Stimulated activated CD4-positive, alpha-beta T cell treated with anti-CD3 and anti-CD28 coated beads, Interleukin-1b, Interleukin-23, amount 100 ng/mL, for 1 hour (primary cell): ENCODE measurements at regions not wholly inside any gene's neighbourhood (a gene's known extent, or its start where the extent isn't known, plus 50 kb on each side); places are given as distances from the start of the nearest gene placed in this dataset.

ENCODE experiments used
- DNase-seq, 2 donors: peaks; one replicate each; pipeline ENCODE4 v3.0.0-alpha.2; 2020; ENCODE audit warnings: low read depth in 2 of 2

DNA sequence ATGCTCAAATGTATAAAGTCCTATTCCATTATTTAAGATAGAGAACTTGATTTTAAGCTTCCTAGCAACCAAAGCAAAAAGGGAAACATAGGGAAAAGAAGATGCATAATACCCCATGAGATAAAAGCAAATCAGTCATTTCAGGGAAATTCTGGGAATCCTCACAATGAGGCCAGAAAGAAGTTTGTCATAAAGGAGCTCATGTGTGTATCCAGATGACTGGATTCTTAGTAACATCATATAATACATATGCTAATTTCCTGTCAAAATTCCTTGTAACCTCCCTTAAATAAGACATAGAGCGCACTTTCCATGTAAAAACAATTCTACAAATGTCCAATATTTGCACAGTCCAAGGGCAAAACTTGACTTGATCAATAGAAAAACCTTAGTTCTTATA, 411.0 kb upstream of the WWC1 start:
- DNase-seq, result no peak

DNA sequence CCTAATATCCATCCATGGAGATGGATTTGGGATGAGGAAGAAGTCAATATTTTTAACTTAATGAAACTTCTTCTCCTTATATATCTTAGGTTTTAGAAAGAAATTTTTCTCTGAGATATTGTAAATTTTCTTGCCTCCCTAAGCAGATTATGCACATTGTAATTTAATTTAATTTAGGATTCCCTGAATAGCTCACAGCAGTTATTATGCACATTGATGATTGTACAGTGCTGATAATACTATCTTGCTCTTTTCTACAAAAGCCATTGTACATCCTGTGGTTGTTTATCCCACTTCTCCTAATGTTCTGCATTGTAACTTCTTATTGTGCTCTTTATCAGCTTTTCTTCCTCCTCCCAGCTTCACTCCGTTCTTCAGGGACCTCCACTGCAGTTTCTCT, 410.4 kb upstream of the WWC1 start:
- no peak for DNase-seq

DNA sequence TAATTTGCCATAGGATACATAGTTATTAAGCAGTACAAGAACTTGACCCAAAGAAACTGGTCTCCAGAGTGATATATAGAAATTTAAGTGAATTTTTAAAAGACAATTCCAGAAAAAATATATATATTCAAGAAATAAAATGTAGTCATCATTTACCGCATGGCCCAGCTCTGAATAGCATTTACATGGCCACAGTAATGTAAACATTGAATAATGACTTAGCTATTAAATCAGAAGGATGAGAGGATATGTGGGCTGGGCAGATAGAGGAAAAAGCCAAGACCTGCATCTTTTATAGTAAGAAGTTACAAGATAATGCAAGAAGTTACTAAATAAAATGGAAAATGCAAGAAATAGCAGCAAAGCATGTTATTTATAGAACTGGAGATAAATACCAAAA, 405.2 kb upstream of the WWC1 start:
- no peak for DNase-seq

DNA sequence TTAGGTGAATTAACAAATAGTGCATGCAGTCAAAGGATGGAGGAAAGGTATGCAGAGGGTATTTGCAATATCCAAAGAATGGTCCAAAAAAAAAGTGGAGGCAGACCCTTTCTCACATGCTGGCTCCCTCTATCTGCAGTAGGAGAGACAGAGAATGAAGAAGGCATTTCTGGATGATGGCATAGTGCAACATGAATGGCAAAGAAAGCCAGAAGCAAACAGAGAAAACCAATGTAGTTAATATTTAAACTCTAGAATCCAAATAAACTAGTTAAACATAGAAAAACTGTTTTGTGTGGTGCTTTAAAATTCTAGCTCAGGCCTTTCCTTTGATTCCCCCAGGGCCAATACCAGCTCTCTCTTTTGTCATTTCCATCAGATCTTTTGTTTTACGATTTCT, 403.1 kb upstream of the WWC1 start:
- no peak for DNase-seq

DNA sequence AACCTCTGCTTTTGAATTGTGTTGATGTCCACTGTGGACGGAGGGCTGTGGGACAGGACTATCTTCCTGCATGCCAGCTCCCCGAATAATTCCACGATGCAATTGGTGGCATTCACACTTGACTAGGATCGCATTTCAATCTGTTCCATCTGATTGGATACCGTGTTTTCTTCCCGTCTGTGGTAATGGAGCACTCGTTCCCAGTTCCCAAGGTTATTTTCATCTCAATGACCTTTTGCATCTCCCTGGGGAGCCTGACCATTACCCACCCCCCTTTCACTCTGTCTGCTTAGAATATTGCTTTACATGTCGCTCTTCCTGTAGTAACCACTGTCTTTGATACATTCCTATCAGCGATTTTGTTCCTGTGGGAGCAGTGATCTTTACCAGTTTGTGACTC, 402.2 kb upstream of the WWC1 start:
- DNase-seq, result no peak

DNA sequence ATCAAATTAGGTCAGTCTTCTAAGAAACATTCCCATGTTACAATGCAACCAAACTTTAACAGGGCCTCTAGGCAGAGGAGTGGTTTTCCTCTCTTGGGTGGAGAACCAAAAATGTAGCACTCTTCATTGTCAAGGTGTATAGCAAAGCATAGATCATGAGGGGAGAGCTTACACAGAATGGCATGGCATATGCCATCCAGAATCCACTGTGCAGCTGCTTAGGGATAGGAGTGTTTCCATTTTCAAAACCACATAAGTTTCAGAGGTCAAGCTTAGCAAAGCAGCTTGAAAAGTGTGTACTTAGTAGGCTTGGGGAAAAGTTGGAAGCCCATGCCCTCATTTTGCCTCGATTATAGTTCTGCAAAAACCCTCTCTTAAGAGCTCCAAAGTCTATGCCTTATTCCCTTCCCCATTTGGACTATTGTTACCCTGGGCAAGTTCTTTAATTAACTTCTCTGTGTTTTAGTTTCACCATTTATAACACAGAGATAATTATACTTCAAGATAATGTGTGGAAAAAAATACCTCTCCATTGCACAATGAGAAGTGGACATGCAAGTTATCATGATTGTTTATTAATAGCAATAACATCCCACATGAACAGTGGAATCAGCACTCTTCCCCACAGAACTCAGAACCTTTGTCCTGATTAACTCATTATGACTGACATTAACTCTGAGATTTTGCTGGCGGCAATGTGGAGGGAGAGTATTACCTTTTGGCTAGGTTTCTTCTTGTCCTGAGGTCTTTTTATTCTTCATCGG, 398.9 kb upstream of the WWC1 start:
- no peak for DNase-seq

DNA sequence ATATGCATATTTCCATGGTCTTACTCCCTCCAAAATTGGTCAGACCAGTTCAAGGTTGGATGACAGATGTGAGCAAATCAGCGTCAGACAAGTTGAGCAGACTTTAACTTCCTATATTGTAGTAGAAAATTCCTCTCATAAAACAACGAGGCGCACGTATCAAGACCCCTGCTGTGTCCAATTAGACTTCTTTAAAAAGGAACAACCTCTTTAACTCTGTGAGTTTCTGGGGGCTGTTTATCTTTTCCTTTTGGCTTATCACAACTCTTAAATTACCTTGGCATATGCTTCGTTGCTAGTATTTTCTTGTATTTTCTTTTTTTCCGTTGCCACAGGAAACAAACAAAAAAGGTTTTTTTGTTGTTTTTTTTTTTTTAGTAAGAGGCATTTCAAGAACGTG, 398.2 kb upstream of the WWC1 start:
- no peak for DNase-seq

DNA sequence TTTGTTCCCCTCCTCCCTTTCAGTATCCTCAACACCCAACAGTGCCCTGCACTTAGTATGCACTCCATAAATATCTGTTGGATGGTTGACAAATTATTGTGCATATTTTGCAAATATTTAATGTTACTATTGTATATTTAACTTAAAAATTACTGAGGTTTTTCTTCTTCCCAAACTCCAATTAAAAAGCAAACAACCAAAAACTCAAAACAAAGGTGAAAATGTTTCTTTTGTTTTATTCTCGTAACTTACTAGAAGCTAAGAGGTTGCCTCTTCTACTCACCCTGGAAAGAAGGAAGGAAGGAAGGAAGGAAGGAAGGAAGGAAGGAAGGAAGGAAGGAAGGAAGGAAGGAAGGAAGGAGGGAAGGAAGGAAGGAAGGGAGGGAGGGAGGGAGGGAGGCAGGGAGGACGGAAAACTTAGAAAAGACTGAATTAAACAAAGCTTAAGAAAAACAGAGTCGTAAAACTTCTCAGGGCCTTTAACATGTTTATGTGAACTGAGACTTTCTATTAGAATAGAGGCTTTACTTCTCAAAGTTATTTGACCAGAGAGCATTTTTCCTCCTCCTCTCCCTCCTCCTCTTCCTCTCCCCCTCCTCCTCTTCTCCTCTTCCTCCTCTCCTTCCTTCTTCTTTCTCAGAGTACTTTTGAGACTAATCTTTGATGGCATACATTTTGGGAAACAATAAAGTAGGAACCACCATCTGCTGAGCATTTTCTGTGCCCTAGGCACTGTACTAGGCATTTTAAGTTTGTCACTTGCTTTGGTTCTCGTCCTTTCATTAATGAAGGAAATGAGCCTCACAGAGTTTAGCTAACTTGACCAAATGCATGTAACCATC, 396.6 kb upstream of the WWC1 start:
- DNase-seq, result no peak

DNA sequence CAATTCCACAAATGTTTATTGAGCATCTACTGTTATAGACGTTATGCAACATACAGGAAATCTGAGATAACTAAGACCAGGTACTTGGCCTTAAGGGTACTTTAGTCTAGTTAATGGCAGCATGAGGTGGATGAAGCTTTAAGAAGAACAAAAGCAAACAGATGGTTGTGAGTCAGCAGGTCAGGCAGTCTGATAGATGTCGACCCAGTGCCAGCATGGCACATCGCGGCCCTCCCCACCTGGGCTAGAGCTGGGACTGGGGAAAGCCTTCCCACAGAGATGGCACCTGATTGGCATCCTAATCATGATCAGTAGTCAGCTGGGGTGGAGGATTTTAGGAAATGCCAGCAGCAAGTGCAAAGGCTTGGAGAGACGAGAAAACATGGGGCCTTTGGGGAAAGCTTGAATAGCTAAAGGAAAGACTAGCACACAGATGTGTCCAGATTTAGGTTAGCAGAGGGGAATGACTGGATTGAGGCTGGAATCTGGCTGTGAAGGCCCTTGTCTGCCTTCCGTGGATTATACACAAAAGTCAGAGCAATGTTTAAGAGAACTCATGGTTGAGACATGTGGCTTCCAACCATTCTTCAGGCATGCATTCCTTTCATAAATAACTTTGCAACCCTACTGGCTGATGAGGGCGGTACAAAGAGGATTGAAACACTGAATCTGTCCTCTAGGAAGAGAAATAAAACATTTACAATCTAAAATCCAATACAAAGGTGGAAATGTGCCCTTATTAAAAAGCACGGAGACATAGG, 395.4 kb upstream of the WWC1 start:
- DNase-seq, result no peak

DNA sequence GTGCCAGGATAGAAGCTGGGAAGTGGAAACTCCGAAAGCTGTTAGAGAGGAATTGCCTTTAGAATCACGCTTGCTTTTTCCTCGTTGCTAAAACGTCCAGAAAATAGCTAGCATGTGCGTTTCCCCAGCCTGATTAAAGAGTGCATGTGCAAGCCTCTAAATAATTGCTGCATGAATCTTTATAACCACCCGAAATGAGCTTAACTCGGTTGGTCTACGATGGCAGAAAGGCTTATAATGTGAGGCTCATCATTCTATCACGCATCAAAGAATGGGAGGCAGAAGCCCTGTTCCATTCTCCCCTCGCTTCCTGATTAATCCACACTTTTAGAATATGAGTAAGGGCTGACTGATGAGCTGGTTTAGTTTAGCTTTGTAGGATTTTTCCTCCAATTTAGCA, 394.6 kb upstream of the WWC1 start:
- DNase-seq, result no peak

DNA sequence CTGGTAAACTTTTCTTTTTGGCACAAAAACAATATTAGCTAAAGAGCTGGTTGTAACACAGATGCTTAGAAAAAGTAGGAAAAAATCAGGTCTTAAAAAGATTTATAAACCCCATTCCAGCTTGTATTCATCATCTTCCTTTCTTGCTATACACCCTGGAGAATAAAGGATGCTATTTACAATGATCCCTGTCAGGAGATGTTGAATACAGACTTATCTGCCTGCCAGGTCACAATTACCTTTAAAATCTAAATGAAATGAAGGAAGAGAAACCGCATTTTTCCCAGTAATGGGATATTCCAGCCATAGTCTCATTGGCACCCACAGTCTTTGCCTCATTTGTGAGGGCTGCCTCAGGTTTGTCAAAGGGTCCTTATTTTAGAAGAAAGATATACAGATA, 394.1 kb upstream of the WWC1 start:
- no peak for DNase-seq

DNA sequence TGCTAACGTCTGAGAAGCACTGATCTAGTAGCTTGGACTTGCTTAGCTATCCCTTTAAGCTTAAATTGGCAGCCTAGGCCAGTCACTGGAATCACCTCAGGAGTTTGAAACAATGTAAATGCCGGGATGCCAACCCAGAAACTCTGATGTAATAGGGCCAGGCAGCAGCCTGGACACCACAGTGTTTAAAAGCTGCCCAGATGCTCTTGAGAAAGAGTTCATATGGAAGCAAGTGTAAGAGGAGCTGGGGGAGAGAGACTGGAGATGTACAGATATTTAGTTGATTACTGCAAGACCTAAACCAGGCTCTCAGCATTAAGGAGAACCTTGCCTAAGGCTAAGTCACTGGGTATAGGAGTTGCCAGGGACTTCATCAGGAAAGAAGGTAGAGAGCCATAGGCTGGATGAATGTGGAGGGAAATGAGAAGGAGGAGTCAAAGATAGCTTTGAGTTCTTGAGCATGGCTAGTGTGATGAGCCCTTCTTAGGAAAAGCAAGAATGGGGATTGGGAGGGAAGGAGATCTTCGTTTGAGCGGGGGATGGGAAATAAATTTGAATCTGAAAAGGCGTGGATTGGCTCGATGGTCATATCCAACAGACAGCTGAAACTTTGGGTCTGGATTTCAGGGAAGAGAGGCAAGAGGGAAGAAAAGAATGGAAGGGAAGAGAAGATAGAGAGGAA, 392.9 kb upstream of the WWC1 start:
- DNase-seq, result no peak

DNA sequence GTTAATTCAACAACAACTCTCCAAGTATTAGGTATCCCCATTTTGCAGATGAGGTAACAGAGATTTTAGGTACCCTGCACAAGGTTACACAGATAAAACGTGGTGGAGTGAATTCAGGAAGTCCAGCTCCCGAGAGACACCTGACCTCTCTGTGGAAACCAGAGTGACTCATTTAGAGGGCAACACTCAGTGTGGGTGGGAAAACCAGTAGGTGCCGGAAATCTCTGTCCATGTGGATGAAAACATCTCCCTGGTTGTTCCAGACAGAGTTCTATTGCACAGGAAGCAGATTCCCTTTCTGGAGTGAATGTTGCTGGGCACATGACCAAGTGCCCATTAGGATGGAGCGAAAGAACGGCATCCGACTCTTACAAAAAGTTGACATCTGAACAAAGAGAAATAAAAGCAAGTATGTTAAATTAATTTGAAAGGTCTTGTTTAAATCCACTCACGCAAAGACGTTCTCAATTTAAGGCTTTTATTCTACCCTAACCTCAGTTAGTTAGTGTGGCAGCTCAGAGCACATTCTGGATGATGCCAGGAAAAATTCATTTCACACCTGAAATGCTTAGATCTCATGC, 391.9 kb upstream of the WWC1 start:
- DNase-seq, result no peak

DNA sequence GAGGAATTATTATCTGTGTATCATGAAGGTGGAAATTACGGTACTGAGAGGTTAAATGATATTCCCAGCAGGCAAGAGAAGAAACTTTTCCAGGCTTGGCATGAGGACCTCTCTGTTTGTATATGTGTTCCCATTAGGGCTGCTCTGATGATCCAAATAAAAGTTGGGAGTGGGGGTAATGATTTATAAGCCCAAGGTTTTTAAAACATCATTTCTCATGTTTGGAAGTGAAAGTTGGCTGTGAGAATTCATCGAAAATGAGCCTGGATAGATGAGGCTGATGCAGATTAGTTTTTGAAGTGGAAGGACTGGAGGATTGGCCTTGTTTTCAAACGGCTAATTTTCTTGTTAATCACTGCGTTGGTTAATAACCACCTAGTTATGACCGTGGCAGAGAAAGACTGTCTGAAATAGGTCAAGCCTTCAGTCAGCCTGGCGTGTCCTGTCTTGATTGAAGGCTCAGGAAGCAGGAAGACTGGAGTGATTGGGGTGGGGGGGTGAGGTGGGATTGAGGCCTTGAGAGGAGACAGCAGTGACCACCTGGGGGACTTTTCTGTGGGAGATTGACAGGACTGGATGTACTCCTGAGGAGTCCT, 391.0 kb upstream of the WWC1 start:
- DNase-seq, result no peak

DNA sequence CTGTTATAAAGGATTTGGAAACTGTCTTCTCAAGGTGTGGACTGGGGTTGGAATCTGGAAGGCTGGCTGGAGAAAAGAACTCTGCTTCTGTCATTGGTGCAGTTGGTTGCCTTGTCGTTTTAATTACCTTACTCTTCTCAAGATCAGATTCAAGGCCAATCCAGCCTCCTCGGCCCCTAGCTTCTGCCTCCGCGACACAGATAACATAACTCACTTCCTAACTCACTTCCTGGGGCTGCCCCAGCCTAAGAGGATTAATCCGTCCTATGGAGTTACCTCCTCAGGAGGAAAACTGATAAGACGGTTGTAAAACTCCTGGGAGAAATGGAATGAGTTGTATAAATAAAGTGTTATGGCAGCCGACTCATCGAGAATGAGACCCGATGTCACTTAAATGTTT, 389.1 kb upstream of the WWC1 start:
- no peak for DNase-seq

DNA sequence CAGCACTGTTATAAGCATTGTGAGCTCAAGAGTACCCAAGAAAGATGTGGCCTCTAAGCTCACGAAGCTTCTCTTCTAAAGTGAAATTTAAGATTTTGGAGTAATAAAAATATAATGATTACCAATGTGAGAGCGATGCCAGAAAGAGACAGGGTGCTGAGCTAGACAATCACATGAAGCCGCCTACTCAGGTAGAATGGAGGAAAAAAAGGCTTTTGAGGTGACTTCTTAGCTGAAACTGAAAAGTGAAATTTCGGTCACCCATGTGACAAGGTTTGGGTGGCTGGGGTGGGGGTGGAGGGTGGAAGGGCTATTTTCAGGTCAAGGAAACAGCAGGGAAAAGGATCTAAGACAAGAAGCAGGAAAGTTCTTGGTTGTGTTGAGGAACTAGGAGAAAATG, 388.2 kb upstream of the WWC1 start:
- DNase-seq, result no peak

DNA sequence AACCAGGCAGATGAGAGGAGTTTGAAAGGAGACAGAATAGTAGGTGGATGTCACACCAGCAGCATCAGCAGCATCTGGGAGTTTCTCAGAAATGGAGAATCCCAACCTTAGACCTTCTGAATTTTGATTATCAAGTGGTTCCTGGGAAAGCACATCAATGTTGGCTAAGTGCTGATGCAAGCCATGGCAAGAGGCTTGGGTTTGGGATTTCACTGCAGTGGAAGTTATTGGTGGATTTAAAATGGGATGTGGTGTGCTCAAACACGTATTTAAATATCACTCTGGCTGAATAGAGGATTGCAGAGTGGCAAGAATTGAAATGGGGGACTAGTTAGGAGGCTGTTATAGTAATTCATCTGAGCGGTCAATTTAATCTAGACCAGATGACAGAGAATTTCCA, 387.8 kb upstream of the WWC1 start:
- no peak for DNase-seq

DNA sequence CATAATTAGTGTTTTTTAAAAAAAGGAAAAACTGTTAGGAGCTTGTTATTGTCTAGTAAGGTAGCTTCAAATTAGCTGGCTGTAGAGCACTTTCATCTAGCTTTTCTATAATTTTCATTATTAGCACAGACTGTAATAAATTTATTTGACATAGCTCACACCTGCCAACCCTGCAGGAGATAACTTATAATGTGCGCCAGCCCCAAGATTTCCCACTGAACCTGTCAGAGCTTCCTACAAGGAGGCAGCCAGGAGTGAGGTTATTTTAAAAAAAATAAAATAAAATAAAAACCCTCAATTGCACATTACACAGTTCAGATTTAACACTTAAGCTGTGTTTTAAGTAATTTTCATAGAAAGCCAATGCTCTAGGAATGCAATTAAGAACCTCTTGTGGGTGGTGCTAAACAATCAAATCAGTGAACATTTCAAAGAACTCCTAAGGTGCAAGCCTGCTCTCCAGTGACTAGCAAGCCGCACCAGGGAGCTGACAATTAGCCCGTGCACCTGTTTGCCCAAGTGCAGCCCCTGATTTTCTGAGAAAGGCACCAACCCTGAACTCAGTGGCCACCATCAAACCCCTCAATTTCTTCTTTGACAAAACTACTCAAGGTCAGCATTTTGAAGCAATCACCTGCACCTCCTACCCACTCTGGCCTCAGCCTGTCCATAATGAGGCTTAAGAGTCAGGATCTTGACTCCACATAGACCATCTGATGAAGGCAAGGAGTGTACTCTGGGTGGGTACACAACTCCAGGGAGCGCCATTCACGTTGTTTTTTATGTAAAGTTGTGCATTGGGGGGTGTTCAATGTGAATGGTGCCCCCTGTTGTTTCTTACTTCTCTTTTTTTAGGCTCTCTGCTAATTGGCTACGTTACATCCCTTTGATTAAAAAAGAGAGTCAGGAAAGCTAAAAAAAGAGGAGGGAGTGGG, 385.3 kb upstream of the WWC1 start:
- DNase-seq, result no peak

DNA sequence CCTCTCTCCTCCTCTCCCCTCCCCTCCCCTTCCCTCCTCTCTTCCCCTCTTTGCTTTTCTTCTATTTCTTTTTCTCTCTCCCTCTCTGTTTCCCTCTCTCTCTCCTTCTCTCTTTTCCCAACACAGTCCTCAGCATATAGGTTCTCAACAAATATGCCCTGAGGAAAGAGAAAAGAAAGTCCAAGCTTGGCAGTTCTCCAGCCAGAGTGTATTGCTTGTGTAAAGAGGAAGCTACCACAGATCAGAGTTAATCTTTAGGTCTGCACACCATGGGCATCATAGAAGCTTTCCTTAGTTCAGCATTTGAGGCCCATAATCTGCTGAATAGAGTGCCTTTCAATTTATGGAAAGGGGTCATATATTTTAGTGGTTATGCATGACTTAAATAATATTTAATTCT, 382.8 kb upstream of the WWC1 start:
- no peak for DNase-seq
